ENCODE measurements at regions not wholly inside any gene's neighbourhood (a gene's known extent, or its start where the extent isn't known, plus 50 kb on each side); places are given as distances from the start of the nearest gene placed in this dataset.

DNA sequence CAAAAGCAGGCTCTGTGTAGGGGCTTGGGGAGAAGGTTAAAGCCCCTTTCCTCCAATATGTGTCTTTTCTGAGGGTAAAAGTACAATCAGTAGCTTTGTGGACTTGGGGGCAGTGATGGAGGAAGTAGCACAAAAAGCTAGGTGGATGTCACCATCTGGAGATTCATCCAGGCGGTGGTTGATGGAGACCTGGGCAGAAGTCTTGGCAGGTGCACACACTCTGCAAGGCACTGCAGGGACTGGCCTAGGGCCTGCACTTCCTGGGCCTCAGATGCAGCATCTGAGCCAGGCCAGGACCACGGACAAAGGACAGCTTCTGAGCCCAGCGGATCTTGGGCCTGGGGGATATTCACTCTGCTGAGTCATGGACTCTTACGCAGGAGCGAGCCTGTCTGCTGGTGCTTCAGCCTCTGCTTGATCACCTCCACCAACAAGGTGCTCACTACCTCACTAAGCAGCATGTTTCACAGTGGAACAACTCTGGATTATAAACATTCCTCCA lies 391.1 kb downstream of the TNS1 start:
- TF ChIP-seq, protein P1, sequence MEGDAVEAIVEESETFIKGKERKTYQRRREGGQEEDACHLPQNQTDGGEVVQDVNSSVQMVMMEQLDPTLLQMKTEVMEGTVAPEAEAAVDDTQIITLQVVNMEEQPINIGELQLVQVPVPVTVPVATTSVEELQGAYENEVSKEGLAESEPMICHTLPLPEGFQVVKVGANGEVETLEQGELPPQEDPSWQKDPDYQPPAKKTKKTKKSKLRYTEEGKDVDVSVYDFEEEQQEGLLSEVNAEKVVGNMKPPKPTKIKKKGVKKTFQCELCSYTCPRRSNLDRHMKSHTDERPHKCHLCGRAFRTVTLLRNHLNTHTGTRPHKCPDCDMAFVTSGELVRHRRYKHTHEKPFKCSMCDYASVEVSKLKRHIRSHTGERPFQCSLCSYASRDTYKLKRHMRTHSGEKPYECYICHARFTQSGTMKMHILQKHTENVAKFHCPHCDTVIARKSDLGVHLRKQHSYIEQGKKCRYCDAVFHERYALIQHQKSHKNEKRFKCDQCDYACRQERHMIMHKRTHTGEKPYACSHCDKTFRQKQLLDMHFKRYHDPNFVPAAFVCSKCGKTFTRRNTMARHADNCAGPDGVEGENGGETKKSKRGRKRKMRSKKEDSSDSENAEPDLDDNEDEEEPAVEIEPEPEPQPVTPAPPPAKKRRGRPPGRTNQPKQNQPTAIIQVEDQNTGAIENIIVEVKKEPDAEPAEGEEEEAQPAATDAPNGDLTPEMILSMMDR (IDR thresholded peaks at IDR 0.05) = no peak
- no peak overlapping the region for H3K4me3 ChIP-seq (ENCODE audit: low read depth in 1 of 2, low read length in 1 of 2)
- H3K27me3 ChIP-seq = no peaks in the 10 kb centered on the region
- no peak overlapping the region for H3K27ac ChIP-seq
- H3K4me1 ChIP-seq (ENCODE audit: control insufficient read depth in 1 of 2, insufficient read depth in 1 of 2, low read depth in 1 of 2, low read length in 1 of 2) = no peaks in the 10 kb centered on the region
- H3K36me3 ChIP-seq = no peaks in the 10 kb centered on the region
- H3K9me3 ChIP-seq = no peaks in the 10 kb centered on the region

DNA sequence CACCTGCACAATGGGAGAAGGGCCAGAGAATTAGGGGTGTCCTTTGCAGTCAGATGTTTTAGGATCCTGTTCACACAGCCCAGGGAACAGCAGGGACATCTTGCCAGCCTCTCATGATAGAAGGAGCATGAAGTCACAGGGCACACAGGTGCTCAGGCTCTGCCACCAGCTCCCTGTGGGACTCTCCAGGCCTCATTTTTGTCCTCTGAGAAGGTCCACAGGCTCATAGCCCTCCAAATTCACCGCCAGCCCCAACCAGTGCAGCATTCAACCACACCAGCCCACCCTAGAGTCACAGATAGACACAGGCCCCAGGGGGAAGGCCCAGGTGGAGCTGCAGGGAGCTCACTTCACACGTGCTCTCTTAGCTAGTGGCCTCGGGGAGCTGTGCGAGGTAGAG lies 391.7 kb downstream of the TNS1 start:
- TF ChIP-seq, protein P1 (IDR thresholded peaks at IDR 0.05) = no peak
- H3K36me3 ChIP-seq = no peaks in the 10 kb centered on the region
- no peak overlapping the region for H3K27ac ChIP-seq
- H3K27me3 ChIP-seq = no peaks in the 10 kb centered on the region
- no peaks in the 10 kb centered on the region for H3K4me1 ChIP-seq (ENCODE audit: control insufficient read depth in 1 of 2, insufficient read depth in 1 of 2, low read depth in 1 of 2, low read length in 1 of 2)
- H3K4me3 ChIP-seq (ENCODE audit: low read depth in 1 of 2, low read length in 1 of 2) = no peak overlapping the region
- no peaks in the 10 kb centered on the region for H3K9me3 ChIP-seq

DNA sequence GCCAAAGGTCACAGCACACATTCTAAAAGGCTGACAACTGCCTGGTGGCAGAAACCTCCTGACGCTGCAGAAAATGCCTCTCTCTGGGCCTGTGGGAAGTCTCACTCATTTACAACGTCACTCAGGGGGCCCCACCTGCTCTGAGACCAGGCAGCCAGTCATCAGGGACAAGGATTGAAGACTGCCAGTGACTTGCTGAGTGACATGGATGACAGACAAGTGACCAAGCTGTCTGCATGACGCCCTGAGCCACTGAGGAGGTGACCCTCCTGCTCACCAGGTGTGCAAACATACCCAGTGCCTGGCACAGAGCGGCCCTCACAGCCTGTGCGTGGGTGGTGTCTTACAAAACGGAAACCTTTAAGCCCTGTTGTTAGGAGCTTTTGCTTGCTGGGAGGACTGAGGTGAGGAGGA lies 392.4 kb downstream of the TNS1 start:
- Histone ChIP-seq H3K9me3 (no peaks in the 10 kb centered on the region), H3K36me3 (no peaks in the 10 kb centered on the region), H3K4me1 (ENCODE audit: control insufficient read depth in 1 of 2, insufficient read depth in 1 of 2, low read depth in 1 of 2, low read length in 1 of 2) (no peaks in the 10 kb centered on the region), H3K4me3 (ENCODE audit: low read depth in 1 of 2, low read length in 1 of 2) (no peak overlapping the region), H3K27me3 (no peaks in the 10 kb centered on the region), H3K27ac (no peak overlapping the region)
- TF ChIP-seq, protein P1 (IDR thresholded peaks at IDR 0.05) = no peak

DNA sequence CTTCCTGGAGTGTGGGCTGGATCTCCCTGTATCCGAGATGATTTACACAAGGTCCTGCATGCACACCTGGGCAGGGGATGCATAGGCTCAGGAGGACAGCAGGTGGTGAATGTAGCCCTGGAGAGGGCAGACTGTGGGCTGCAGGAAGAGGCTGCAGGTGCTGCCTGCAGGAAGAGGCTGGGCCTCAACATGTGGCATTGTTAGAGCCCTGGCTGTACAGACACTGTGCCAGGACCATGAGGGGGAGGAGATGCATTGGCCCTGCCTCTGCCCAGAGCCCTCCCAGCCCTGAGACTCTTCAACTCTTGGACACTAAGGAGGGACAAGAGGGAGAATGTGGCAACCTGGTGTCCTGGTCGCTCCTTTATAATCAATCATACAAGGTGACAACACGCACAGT lies 392.8 kb downstream of the TNS1 start:
- Histone ChIP-seq H3K27ac (no peak overlapping the region), H3K9me3 (no peaks in the 10 kb centered on the region), H3K4me1 (ENCODE audit: control insufficient read depth in 1 of 2, insufficient read depth in 1 of 2, low read depth in 1 of 2, low read length in 1 of 2) (no peaks in the 10 kb centered on the region), H3K4me3 (ENCODE audit: low read depth in 1 of 2, low read length in 1 of 2) (no peak overlapping the region), H3K27me3 (no peaks in the 10 kb centered on the region), H3K36me3 (no peaks in the 10 kb centered on the region)
- TF ChIP-seq, protein P1 (IDR thresholded peaks at IDR 0.05) = no peak

DNA sequence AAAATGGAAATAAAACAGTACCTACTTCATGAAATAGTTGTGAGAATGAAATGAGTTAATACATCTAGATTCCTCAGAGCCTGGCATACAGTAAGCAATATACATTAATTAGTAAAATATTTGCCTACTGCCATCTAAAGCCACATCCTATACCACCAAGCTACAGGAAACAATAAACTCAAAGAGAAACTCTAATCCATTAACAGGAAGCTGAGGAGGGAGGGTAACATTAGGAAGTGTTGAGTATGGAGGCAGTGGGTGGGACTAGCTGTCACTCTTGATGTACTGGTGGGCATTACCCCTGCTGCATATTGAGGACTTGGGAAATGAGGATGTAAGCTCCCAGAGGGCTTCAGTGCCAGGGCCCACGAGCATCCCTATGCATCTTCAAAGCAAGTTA lies 396.5 kb downstream of the TNS1 start:
- Histone ChIP-seq H3K36me3 (no peaks in the 10 kb centered on the region), H3K4me1 (ENCODE audit: control insufficient read depth in 1 of 2, insufficient read depth in 1 of 2, low read depth in 1 of 2, low read length in 1 of 2) (no peaks in the 10 kb centered on the region), H3K27me3 (peaks cover 13% of the 10 kb centered on the region), H3K27ac (no peak overlapping the region), H3K4me3 (ENCODE audit: low read depth in 1 of 2, low read length in 1 of 2) (no peak overlapping the region), H3K9me3 (no peaks in the 10 kb centered on the region)
- TF ChIP-seq, protein P1 (IDR thresholded peaks at IDR 0.05) = no peak

All from neutrophil (primary cell).